Nephron (organoid): ENCODE measurements at regions not wholly inside any gene's neighbourhood (a gene's known extent, or its start where the extent isn't known, plus 50 kb on each side); places are given as distances from the start of the nearest gene placed in this dataset.
A peak's percentile ranks its signal among the peaks of the same experiment; 100 is the strongest.

ENCODE experiments used
- H3K27ac Mint-ChIP-seq, 3 experiments: 2 replicates each; pipeline ENCODE4 v1.8.0; 2020; ENCODE audit warnings: mixed read lengths in 3 of 3, mild to moderate bottlenecking in 2 of 3, moderate library complexity in 1 of 3
- H3K27me3 Mint-ChIP-seq: 2 replicates; pipeline ENCODE4 v1.8.0; 2021; ENCODE audit warnings: low read depth, mild to moderate bottlenecking, moderate library complexity, mixed read lengths
- H3K36me3 Mint-ChIP-seq: 2 replicates; pipeline ENCODE4 v1.8.0; 2020; ENCODE audit warnings: low read depth, mixed read lengths
- H3K4me1 Mint-ChIP-seq: 2 replicates; pipeline ENCODE4 v1.8.0; 2020; ENCODE audit warnings: mixed read lengths
- H3K4me3 Mint-ChIP-seq, 3 experiments: 2 replicates each; pipeline ENCODE4 v1.8.0; 2020; ENCODE audit warnings: mild to moderate bottlenecking in 3 of 3, mixed read lengths in 3 of 3, moderate library complexity in 2 of 3
- H3K9me3 Mint-ChIP-seq: 2 replicates; pipeline ENCODE4 v1.8.0; 2020; ENCODE audit warnings: mixed read lengths
- TF ChIP-seq, protein P1 (sequence below), 3 experiments: fragments of 200-600 bp; sonication (generic); IDR thresholded peaks; one replicate each; pipeline ENCODE4 v1.5.0; 2021; ENCODE audit warnings: antibody characterized with exemption in 3 of 3; ENCODE audit not compliant: unreplicated experiment in 3 of 3

DNA sequence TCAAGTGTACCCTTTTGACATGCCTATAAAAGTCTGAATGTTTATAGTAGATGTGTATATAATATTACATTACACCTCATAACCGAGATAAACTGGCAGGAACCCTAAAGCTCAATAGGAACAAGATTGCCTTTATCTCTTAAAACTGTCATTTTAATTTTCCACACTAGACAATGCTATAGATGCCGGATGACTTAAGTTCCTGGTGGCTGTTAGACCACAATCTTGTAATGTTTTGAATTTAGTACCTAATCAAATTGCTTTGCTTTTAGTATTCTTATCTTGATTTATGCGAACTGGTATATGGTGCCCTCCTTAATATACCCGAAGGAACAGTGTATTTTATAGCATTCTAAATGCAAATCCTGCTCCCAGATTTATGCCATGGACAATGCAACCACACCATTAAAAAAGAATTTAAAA, 1397.0 kb upstream of the ADGRL4 start:
- TF ChIP-seq, protein P1, sequence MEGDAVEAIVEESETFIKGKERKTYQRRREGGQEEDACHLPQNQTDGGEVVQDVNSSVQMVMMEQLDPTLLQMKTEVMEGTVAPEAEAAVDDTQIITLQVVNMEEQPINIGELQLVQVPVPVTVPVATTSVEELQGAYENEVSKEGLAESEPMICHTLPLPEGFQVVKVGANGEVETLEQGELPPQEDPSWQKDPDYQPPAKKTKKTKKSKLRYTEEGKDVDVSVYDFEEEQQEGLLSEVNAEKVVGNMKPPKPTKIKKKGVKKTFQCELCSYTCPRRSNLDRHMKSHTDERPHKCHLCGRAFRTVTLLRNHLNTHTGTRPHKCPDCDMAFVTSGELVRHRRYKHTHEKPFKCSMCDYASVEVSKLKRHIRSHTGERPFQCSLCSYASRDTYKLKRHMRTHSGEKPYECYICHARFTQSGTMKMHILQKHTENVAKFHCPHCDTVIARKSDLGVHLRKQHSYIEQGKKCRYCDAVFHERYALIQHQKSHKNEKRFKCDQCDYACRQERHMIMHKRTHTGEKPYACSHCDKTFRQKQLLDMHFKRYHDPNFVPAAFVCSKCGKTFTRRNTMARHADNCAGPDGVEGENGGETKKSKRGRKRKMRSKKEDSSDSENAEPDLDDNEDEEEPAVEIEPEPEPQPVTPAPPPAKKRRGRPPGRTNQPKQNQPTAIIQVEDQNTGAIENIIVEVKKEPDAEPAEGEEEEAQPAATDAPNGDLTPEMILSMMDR (IDR thresholded peaks at IDR 0.05; ENCODE audit: unreplicated experiment in 3 of 3) = no peak
- H3K36me3 Mint-ChIP-seq = peaks cover 9% of the 10 kb centered on the region
- no peak overlapping the region for H3K4me3 Mint-ChIP-seq
- H3K4me1 Mint-ChIP-seq = peaks cover 6% of the 10 kb centered on the region
- H3K27ac Mint-ChIP-seq = peak overlapping the region in 1 of 3 experiments; percentile 70
- no peaks in the 10 kb centered on the region for H3K27me3 Mint-ChIP-seq
- peaks cover 11% of the 10 kb centered on the region for H3K9me3 Mint-ChIP-seq

DNA sequence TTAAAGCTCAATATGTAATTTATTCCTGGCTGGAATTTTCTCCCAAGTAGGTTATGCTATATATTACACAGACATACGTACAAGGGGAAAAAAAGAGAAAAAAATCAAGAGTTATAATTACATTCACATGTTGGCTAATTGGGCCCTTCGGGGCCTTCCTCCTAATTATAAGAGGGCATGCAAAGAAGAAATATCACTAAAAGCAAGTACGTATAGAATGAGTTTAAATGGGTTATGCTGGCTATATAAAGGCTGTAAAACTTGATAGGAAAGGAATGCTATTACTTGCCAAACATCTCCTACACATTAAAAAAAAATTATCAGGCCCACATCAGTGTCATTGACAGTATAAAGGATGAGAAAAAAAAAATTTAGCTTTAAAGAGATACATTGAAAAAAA, 1396.1 kb upstream of the ADGRL4 start:
- Mint-ChIP-seq H3K27me3 (no peaks in the 10 kb centered on the region), H3K36me3 (peaks cover 9% of the 10 kb centered on the region), H3K4me3 (no peak overlapping the region), H3K9me3 (peaks cover 13% of the 10 kb centered on the region), H3K4me1 (peaks cover 6% of the 10 kb centered on the region), H3K27ac (peak overlapping the region; percentile 38 to 68 (median 63))
- TF ChIP-seq, protein P1 (IDR thresholded peaks at IDR 0.05; ENCODE audit: unreplicated experiment in 3 of 3) = no peak

DNA sequence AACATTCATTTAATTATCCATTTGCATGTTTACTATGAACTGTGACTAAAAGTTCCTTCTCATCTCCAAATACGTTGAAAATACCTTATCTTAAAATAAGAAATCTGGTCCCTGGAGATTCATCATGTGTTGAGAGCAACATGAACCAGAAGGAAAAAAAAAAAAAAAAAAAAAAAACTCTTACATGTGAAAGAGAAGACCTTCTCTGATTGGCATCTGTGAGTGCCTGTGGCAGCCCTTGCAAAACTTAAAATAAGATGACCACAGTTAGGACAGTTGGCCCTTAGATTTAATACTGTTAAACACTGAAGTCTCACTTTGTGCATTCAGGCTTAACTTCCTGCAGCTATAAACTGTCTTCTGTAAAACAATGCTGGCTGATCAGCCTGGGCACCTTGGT, 1395.2 kb upstream of the ADGRL4 start:
- H3K36me3 Mint-ChIP-seq = peaks cover 9% of the 10 kb centered on the region
- H3K9me3 Mint-ChIP-seq = peaks cover 15% of the 10 kb centered on the region
- H3K4me3 Mint-ChIP-seq = no peak overlapping the region

DNA sequence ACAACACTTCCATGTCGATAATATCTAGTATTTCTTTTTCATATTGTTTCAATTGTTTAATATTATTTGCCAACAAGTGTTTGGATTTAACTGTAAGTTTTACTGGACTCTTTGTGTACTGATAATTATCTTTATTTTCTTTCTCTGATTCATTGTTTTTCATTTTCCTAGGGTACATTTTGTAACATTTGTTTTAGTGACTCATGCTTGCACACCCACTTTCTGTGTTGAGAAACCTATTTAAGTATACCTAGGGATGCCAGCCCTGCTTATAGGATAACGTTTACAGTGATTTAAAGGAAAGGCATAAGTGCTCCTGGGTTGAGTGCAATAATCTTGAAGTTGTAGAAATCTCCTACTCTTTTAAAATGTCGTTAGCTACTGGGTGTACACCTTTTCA, 1386.0 kb upstream of the ADGRL4 start:
- no peaks in the 10 kb centered on the region for H3K27me3 Mint-ChIP-seq
- no peaks in the 10 kb centered on the region for H3K36me3 Mint-ChIP-seq
- TF ChIP-seq, protein P1 (IDR thresholded peaks at IDR 0.05; ENCODE audit: unreplicated experiment in 3 of 3) = no peak
- peaks cover 11% of the 10 kb centered on the region for H3K9me3 Mint-ChIP-seq
- H3K4me1 Mint-ChIP-seq = no peaks in the 10 kb centered on the region
- H3K4me3 Mint-ChIP-seq = no peak overlapping the region
- H3K27ac Mint-ChIP-seq = no peak overlapping the region

More for the DNA sequence above, 1395.2 kb upstream of the ADGRL4 start:
- Mint-ChIP-seq H3K4me1 (peaks cover 6% of the 10 kb centered on the region), H3K27me3 (no peaks in the 10 kb centered on the region), H3K27ac (peak overlapping the region in 1 of 3 experiments; percentile 68)
- TF ChIP-seq, protein P1 (IDR thresholded peaks at IDR 0.05; ENCODE audit: unreplicated experiment in 3 of 3) = no peak

DNA sequence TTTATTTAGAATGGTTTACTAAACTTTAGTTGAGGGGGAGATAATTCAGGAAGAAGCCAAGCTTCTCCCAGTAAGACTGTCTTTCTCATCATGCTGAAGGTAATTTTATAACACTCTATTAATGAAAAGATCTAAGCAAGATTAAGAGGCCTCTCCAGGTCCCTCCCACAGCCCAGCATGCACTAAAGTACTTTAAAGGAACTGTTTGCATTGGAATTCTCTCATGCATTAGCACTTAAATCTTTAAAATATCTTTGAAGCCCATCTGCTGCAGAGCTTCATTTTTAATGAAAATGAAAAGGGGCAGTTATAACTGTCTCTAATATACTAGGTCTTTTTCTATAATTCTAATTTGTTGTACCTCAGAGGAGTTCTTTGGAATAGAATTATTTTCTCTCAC, 1379.1 kb upstream of the ADGRL4 start:
- no peaks in the 10 kb centered on the region for H3K27me3 Mint-ChIP-seq
- TF ChIP-seq, protein P1 (IDR thresholded peaks at IDR 0.05; ENCODE audit: unreplicated experiment in 3 of 3) = no peak
- H3K4me1 Mint-ChIP-seq = no peaks in the 10 kb centered on the region
- no peaks in the 10 kb centered on the region for H3K36me3 Mint-ChIP-seq
- H3K4me3 Mint-ChIP-seq = no peak overlapping the region
- H3K9me3 Mint-ChIP-seq = peaks cover 5% of the 10 kb centered on the region
- peak overlapping the region in 2 of 3 experiments; percentile 56 to 69 for H3K27ac Mint-ChIP-seq

DNA sequence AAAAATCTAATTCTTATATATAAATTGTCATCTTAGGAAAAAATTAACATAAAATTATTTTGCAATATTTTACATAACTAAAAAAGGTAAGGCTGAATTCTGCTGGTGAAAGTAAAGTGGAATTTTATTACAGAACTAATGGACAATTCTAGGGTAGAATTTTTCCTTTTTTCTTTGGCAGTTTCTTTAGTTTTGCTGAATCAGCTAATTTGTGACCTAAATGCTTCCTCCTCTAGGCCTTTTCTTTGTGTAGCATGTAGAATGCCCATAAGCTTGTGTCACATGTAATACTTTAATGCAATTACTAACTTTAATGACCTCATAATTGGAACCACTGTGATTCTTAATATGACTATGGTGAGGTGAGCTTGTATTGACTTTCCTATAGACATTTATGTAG, 1378.4 kb upstream of the ADGRL4 start:
- H3K4me1 Mint-ChIP-seq = no peaks in the 10 kb centered on the region
- peaks cover 5% of the 10 kb centered on the region for H3K9me3 Mint-ChIP-seq
- H3K36me3 Mint-ChIP-seq = no peaks in the 10 kb centered on the region
- H3K27ac Mint-ChIP-seq = peak overlapping the region in 1 of 3 experiments; percentile 56
- no peaks in the 10 kb centered on the region for H3K27me3 Mint-ChIP-seq
- TF ChIP-seq, protein P1 (IDR thresholded peaks at IDR 0.05; ENCODE audit: unreplicated experiment in 3 of 3) = no peak
- H3K4me3 Mint-ChIP-seq = no peak overlapping the region
